T-helper 1 cell treated with Interleukin-12 subunit alpha and Interleukin-12 subunit beta and Interleukin-4 antibody, amounts not matched to agents 30 ng/mL and 1 ng/mL, for 36 hours (primary cell): ENCODE measurements at regions not wholly inside any gene's neighbourhood (a gene's known extent, or its start where the extent isn't known, plus 50 kb on each side); places are given as distances from the start of the nearest gene placed in this dataset.

Experiments used
- intact Hi-C: fragments of 100-400 bp; cut with micrococcal nuclease; formaldehyde crosslinking; loops from one replicate; pipeline ENCODE4 v1.15.1; 2024

- intact Hi-C loops = no loop called here
Measured at GRCh38 chr3:115324056-115324455, 177.0 kb upstream of the ZBTB20 start.

- intact Hi-C loops = no loop called here
Measured at GRCh38 chr3:115325539-115325938, 178.5 kb upstream of the ZBTB20 start.

GRCh38 chr3:115330430-115330829, 183.3 kb upstream of the ZBTB20 start:
- intact Hi-C loops = no loop called here

GRCh38 chr3:115332998-115333397, 185.9 kb upstream of the ZBTB20 start:
- intact Hi-C loops = no loop called here

- intact Hi-C loops = no loop called here
Measured at GRCh38 chr3:115336836-115337235, 189.7 kb upstream of the ZBTB20 start.

- intact Hi-C loops = no loop called here
Measured at GRCh38 chr3:115340586-115340985, 193.5 kb upstream of the ZBTB20 start.

- intact Hi-C loops = no loop called here
Measured at GRCh38 chr3:115341208-115341607, 194.1 kb upstream of the ZBTB20 start.

GRCh38 chr3:115347737-115348136, 200.6 kb upstream of the ZBTB20 start:
- intact Hi-C loops = no loop called here

GRCh38 chr3:115348412-115348811, 201.3 kb upstream of the ZBTB20 start:
- intact Hi-C loops = no loop called here

GRCh38 chr3:115348951-115349745, 202.1 kb upstream of the ZBTB20 start:
- intact Hi-C loops = no loop called here

GRCh38 chr3:115350606-115351005, 203.5 kb upstream of the ZBTB20 start:
- intact Hi-C loops = no loop called here

- intact Hi-C loops = no loop called here
Measured at GRCh38 chr3:115351193-115351592, 204.1 kb upstream of the ZBTB20 start.

GRCh38 chr3:115354010-115354409, 206.9 kb upstream of the ZBTB20 start:
- intact Hi-C loops = no loop called here

GRCh38 chr3:115357456-115357855, 210.4 kb upstream of the ZBTB20 start:
- intact Hi-C loops = no loop called here

- intact Hi-C loops = no loop called here
Measured at GRCh38 chr3:115359536-115359935, 212.4 kb upstream of the ZBTB20 start.

GRCh38 chr3:115361806-115362205, 214.7 kb upstream of the ZBTB20 start:
- intact Hi-C loops = no loop called here

GRCh38 chr3:115363071-115363470, 216.0 kb upstream of the ZBTB20 start:
- intact Hi-C loops = no loop called here

GRCh38 chr3:115369021-115369420, 221.9 kb upstream of the ZBTB20 start:
- intact Hi-C loops = no loop called here

- intact Hi-C loops = no loop called here
Measured at GRCh38 chr3:115375362-115375761, 228.3 kb upstream of the ZBTB20 start.

GRCh38 chr3:115380883-115381572, 233.9 kb upstream of the ZBTB20 start:
- intact Hi-C loops = loop anchor here (10.0 kb wide), 1 partner anchor 314 kb away; no protein-coding TSS in a partner anchor

GRCh38 chr3:115381573-115381912, 234.5 kb upstream of the ZBTB20 start:
- intact Hi-C loops = loop anchor here (10.0 kb wide), 1 partner anchor 313 kb away; no protein-coding TSS in a partner anchor

GRCh38 chr3:115381931-115382330, 234.8 kb upstream of the ZBTB20 start:
- intact Hi-C loops = loop anchor here (10.0 kb wide), 1 partner anchor 313 kb away; no protein-coding TSS in a partner anchor

GRCh38 chr3:115384381-115384780, 237.3 kb upstream of the ZBTB20 start:
- intact Hi-C loops = loop anchor here (10.0 kb wide), 1 partner anchor 310 kb away; no protein-coding TSS in a partner anchor
